ENCODE measurements at regions not wholly inside any gene's neighbourhood (a gene's known extent, or its start where the extent isn't known, plus 50 kb on each side); places are given as distances from the start of the nearest gene placed in this dataset.
"Not testable (repeated sequence)": the region's sequence is repeated elsewhere in the genome, so short reads cannot be mapped to it uniquely, and the experiment has no call there.

- not testable (repeated sequence) for DNase-seq (ENCODE audit: insufficient read length, low spot score); FAIRE-seq
These were observed 99.2 kb downstream of the ZNF100 start for GRCh38 chr19:21668072-21668773.

- no peak for DNase-seq (ENCODE audit: insufficient read length, low spot score)
- no peak for FAIRE-seq
- TF ChIP-seq, protein P1, sequence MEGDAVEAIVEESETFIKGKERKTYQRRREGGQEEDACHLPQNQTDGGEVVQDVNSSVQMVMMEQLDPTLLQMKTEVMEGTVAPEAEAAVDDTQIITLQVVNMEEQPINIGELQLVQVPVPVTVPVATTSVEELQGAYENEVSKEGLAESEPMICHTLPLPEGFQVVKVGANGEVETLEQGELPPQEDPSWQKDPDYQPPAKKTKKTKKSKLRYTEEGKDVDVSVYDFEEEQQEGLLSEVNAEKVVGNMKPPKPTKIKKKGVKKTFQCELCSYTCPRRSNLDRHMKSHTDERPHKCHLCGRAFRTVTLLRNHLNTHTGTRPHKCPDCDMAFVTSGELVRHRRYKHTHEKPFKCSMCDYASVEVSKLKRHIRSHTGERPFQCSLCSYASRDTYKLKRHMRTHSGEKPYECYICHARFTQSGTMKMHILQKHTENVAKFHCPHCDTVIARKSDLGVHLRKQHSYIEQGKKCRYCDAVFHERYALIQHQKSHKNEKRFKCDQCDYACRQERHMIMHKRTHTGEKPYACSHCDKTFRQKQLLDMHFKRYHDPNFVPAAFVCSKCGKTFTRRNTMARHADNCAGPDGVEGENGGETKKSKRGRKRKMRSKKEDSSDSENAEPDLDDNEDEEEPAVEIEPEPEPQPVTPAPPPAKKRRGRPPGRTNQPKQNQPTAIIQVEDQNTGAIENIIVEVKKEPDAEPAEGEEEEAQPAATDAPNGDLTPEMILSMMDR (IDR thresholded peaks at IDR 0.05; ENCODE audit: insufficient read depth, missing control alignments) = no peak
These were observed 111.7 kb downstream of the ZNF100 start for GRCh38 chr19:21655540-21656126.

- not testable (repeated sequence) for FAIRE-seq
These were observed 115.9 kb downstream of the ZNF100 start for GRCh38 chr19:21651478-21651877.

DNA sequence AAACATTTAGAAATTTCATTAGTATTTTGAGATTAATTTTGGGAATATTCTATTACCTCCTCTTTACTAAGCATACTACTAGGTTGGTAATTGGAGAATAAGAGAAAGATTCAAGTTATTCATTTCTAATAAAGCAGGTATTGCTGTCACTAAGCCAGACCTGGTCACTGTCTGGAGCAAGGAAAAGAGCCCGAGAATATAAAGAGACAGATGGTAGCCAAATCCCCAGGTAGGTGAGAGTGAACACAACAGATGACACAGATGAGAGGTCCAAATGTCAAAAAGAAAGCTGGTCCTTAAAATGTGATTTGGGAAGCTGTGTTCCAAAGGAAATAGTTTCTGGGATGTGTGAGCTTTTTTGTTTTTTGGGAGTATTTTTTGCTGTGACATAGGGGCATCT lies 128.6 kb downstream of the ZNF100 start:
- TF ChIP-seq, protein P1 (IDR thresholded peaks at IDR 0.05; ENCODE audit: insufficient read depth, missing control alignments) = no peak
- DNase-seq (ENCODE audit: insufficient read length, low spot score) (no peak), FAIRE-seq (peak; percentile 11)

More at GRCh38 chr19:21651478-21651877, 115.9 kb downstream of the ZNF100 start:
- not testable (repeated sequence) for DNase-seq (ENCODE audit: insufficient read length, low spot score)

- TF ChIP-seq, protein P1 (IDR thresholded peaks at IDR 0.05; ENCODE audit: insufficient read depth, missing control alignments) = no peak
- no peak for DNase-seq (ENCODE audit: insufficient read length, low spot score)
- FAIRE-seq = no peak
These were observed 121.7 kb downstream of the ZNF429 start for GRCh38 chr19:21626924-21627697.

GRCh38 chr19:21626091-21626490 lies 120.7 kb downstream of the ZNF429 start:
- DNase-seq (ENCODE audit: insufficient read length, low spot score) (no peak), FAIRE-seq (no peak)
- TF ChIP-seq, protein P1 (IDR thresholded peaks at IDR 0.05; ENCODE audit: insufficient read depth, missing control alignments) = no peak

DNA sequence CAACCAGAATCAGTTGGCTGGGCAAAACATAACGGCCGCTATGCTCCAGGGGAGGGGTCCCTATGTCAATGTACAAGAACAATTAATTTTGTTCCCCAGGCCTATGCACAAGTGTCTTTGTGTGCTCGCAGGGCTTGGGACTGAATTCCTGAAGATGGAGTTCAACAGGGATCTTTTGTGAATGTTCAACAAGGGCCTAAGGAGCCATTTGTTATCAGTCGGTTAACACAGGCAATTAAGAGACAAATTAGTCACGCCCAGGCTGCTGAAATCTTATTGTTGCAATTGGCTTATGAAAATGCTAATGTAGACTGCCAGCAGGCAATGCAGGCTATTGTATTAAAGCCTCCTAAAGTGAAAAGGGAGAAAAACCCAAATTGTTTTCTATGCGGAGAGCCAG lies 117.5 kb downstream of the ZNF429 start:
- TF ChIP-seq, protein P1 (IDR thresholded peaks at IDR 0.05; ENCODE audit: insufficient read depth, missing control alignments) = no peak
- DNase-seq (ENCODE audit: insufficient read length, low spot score) = no peak
- FAIRE-seq = no peak

DNA sequence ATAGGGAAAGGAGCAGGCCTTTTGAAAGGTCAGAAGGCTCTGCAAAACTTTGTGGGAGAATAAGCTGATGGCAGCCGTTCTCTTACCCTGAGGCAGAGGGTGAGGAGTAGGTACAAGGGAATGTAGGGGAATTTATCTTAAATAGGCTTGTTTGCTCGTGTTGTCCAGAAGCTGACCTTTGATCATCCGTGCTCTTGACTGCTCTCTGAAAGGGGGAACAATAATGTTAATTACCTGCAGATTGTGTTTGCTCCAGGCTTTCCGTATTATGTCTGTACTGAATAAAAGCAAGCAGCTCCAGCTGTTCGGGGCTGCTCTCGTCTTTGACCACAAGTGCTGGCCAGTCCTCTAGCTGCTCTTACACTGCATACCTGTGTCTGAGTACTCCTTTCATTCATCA lies 116.3 kb downstream of the ZNF429 start:
- TF ChIP-seq, protein P1 (IDR thresholded peaks at IDR 0.05; ENCODE audit: insufficient read depth, missing control alignments) = no peak

More for the DNA sequence above, 116.3 kb downstream of the ZNF429 start:
- DNase-seq (ENCODE audit: insufficient read length, low spot score) (no peak), FAIRE-seq (no peak)
